GM19240 (cell line): ENCODE measurements at regions not wholly inside any gene's neighbourhood (a gene's known extent, or its start where the extent isn't known, plus 50 kb on each side); places are given as distances from the start of the nearest gene placed in this dataset.
"Not testable (repeated sequence)": the region's sequence is repeated elsewhere in the genome, so short reads cannot be mapped to it uniquely, and the experiment has no call there.

Experiments used
- DNase-seq: peaks from one replicate; pipeline ENCODE4 v3.0.0; 2011; ENCODE audit warnings: low spot score; ENCODE audit not compliant: insufficient read length

- DNase-seq, result no peak
Observed at GRCh38 chr14:23750357-23750756, 114.2 kb downstream of the DHRS2 start.

GRCh38 chr14:23751616-23752015, 115.5 kb downstream of the DHRS2 start:
- DNase-seq, result no peak

GRCh38 chr14:23763394-23763793, 127.2 kb downstream of the DHRS2 start:
- no peak for DNase-seq

- no peak for DNase-seq
Observed at GRCh38 chr14:23766737-23767401, 130.7 kb downstream of the DHRS2 start.

- not testable (repeated sequence) for DNase-seq
Observed at GRCh38 chr14:23769221-23769728, 133.1 kb downstream of the DHRS2 start.

GRCh38 chr14:23773981-23774380, 137.8 kb downstream of the DHRS2 start:
- DNase-seq, result no peak

- DNase-seq, result no peak
Observed at GRCh38 chr14:23776296-23776695, 140.1 kb downstream of the DHRS2 start.

- no peak for DNase-seq
Observed at GRCh38 chr14:23785208-23785607, 149.0 kb downstream of the DHRS2 start.

- DNase-seq, result no peak
Observed at GRCh38 chr14:23787436-23787835, 151.3 kb downstream of the DHRS2 start.

- DNase-seq, result no peak
Observed at GRCh38 chr14:23789696-23790095, 153.5 kb downstream of the DHRS2 start.

- DNase-seq, result no peak
Observed at GRCh38 chr14:23793532-23793931, 157.4 kb downstream of the DHRS2 start.

GRCh38 chr14:23800811-23801210, 152.8 kb upstream of the DHRS4 start:
- no peak for DNase-seq

GRCh38 chr14:23801766-23802165, 151.8 kb upstream of the DHRS4 start:
- DNase-seq, result no peak

- no peak for DNase-seq
Observed at GRCh38 chr14:23804817-23805216, 148.8 kb upstream of the DHRS4 start.

- no peak for DNase-seq
Observed at GRCh38 chr14:23805761-23806160, 147.8 kb upstream of the DHRS4 start.

- DNase-seq, result no peak
Observed at GRCh38 chr14:23814527-23815256, 138.9 kb upstream of the DHRS4 start.

GRCh38 chr14:23816371-23816770, 137.2 kb upstream of the DHRS4 start:
- no peak for DNase-seq

- DNase-seq, result no peak
Observed at GRCh38 chr14:23817164-23817767, 136.3 kb upstream of the DHRS4 start.

GRCh38 chr14:23827100-23827892, 126.3 kb upstream of the DHRS4 start:
- no peak for DNase-seq

- no peak for DNase-seq
Observed at GRCh38 chr14:23828001-23828400, 125.6 kb upstream of the DHRS4 start.

GRCh38 chr14:23828616-23829015, 125.0 kb upstream of the DHRS4 start:
- DNase-seq, result no peak
